ENCODE measurements at regions not wholly inside any gene's neighbourhood (a gene's known extent, or its start where the extent isn't known, plus 50 kb on each side); places are given as distances from the start of the nearest gene placed in this dataset.

DNA sequence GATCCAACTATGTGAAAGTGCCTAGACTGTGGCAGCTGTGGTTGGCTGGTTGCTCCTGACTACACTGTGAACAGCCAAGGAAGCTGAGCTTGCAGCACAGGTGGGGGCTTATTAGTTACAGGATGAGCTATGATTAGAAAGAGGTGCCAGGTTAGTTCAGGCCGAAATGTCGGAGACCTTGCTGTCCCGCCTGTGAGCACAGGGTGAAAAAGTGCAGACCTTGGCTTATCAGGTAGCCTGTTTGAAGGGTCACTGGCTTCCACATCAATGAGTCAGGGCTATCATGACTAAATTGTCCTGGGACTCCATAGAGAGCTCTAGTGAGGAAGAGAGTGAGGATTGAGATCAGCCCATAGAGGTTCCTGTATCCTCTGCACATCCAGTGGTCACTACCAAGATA, 114.3 kb upstream of the PLPPR1 start:
- TF ChIP-seq SUZ12 (IDR thresholded peaks at IDR 0.05; ENCODE audit: extremely low read depth, insufficient read depth, insufficient read length) (no peak), YY1 (IDR thresholded peaks at IDR 0.05; ENCODE audit: insufficient read depth, insufficient read length) (no peak)
